Stimulated activated effector memory CD8-positive, alpha-beta T cell treated with anti-CD3 and anti-CD28 coated beads, Interleukin-12 subunit alpha, Interleukin-12 subunit beta, amount 100 ng/mL, for 72 hours (primary cell): ENCODE measurements at regions not wholly inside any gene's neighbourhood (a gene's known extent, or its start where the extent isn't known, plus 50 kb on each side); places are given as distances from the start of the nearest gene placed in this dataset.
"Not testable (repeated sequence)": the region's sequence is repeated elsewhere in the genome, so short reads cannot be mapped to it uniquely, and the experiment has no call there.

Experiments used
- ATAC-seq: fragments of 150-1000 bp; cut with Tn5 transposase; 2 replicates; pipeline ENCODE4 v1.10.0; 2021
- DNase-seq, 2 donors: peaks; one replicate each; pipeline ENCODE4 v3.0.0; 2021 to 2022; ENCODE audit warnings: low spot score in 2 of 2
- H3K27ac Mint-ChIP-seq: one replicate; pipeline ENCODE4 v1.8.0; 2022; ENCODE audit warnings: mild to moderate bottlenecking, mixed read lengths
- H3K36me3 Mint-ChIP-seq: one replicate; pipeline ENCODE4 v1.8.0; 2022; ENCODE audit warnings: mild to moderate bottlenecking, mixed read lengths
- H3K4me1 Mint-ChIP-seq: one replicate; pipeline ENCODE4 v1.8.0; 2022; ENCODE audit warnings: mixed read lengths
- H3K4me3 Mint-ChIP-seq: one replicate; pipeline ENCODE4 v1.8.0; 2022; ENCODE audit warnings: mild to moderate bottlenecking, mixed read lengths
- H3K9me3 Mint-ChIP-seq: one replicate; pipeline ENCODE4 v1.8.0; 2022; ENCODE audit warnings: mixed read lengths

DNA sequence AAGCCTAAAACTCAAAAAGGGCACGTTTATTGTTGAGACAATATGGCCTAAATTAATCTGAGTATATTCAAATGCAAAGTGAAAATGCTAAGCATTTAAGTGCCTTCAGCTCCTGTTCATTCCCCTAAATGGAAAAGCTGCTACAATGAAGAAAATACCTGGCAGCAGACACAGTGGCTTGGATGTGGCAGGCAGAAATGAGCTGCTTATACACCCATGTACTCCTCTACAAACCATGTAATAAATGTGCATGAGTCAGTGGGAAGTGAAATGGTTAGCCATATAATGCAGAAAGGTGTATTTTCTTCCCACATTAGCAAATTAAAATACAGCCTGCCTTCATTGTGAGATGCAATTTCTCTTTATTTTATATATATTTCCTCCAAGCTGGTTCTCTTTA, 859.2 kb upstream of the SEMA6A start:
- ATAC-seq = no peak
- H3K36me3 Mint-ChIP-seq = no peaks in the 10 kb centered on the region

DNA sequence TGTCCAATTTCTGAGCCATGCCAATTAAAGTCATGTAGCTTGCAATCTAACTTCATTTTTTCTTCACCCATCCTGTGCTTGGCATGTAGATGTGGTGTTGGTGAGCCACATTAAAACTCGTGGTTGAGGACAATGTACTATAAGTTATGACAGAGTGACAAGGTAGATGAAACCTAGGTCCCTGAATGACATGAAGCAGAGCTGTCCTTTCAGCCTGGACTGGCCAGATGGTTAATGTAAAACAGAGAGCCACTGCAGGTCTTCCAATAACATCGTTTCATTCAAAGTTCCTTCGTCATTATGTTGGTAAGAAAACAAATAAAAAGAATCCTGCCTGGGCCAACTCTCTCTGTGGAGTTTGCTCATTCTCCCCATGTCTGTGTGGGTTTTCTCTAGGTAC, 856.5 kb upstream of the SEMA6A start:
- ATAC-seq (no peak), DNase-seq (no peak)
- no peak overlapping the region for H3K27ac Mint-ChIP-seq
- no peaks in the 10 kb centered on the region for H3K4me1 Mint-ChIP-seq
- H3K4me3 Mint-ChIP-seq = no peak overlapping the region
- no peaks in the 10 kb centered on the region for H3K36me3 Mint-ChIP-seq
- peaks cover 8% of the 10 kb centered on the region for H3K9me3 Mint-ChIP-seq

More for the DNA sequence above, 859.2 kb upstream of the SEMA6A start:
- H3K27ac Mint-ChIP-seq = no peak overlapping the region
- DNase-seq = no peak
- H3K4me1 Mint-ChIP-seq = no peaks in the 10 kb centered on the region
- peaks cover 8% of the 10 kb centered on the region for H3K9me3 Mint-ChIP-seq
- H3K4me3 Mint-ChIP-seq = no peak overlapping the region

DNA sequence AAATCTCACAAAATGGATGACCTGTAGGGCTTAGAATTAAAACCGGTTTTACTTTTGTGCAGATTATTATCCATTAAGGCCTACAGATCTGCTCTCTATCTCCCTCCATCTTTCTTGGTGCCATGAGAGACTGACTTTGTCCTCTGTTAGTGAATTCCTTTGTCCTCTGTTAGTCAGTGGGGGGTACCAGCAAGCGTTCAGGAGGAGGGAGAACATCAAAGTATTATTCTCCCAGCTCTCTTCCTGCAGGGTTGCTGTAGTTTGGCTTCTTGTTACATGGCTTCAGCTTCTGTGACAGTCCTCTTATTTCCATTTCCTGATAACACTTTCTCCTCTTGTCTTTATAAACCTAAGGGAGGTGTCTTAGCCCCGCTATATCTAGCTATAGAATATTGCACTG, 850.5 kb upstream of the SEMA6A start:
- no peaks in the 10 kb centered on the region for H3K36me3 Mint-ChIP-seq
- DNase-seq = no peak
- no peak for ATAC-seq
- no peak overlapping the region for H3K4me3 Mint-ChIP-seq
- H3K9me3 Mint-ChIP-seq = peaks cover 7% of the 10 kb centered on the region
- no peak overlapping the region for H3K27ac Mint-ChIP-seq
- no peaks in the 10 kb centered on the region for H3K4me1 Mint-ChIP-seq

DNA sequence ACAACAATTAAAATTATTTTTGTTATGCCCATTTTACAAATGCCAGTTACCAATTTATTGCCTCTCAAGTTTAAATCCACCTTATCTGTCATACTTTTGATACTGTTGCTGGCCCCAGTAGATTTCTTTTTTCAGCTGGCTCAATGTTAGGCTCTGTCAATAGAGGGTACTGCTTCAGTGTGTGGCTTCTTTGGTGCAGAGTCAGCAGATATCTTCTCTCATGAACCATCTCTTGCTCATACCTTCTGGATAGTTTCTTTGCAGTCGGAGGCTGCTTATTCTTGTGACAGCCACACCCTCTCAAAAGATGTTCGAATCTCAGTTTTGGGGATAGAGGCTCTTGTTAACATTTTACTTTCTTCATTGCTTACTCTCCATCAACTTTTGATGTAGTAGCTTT, 849.9 kb upstream of the SEMA6A start:
- ATAC-seq (no peak), DNase-seq (no peak)
- Mint-ChIP-seq H3K27ac (no peak overlapping the region), H3K4me3 (no peak overlapping the region), H3K9me3 (peaks cover 7% of the 10 kb centered on the region), H3K36me3 (no peaks in the 10 kb centered on the region), H3K4me1 (no peaks in the 10 kb centered on the region)

DNA sequence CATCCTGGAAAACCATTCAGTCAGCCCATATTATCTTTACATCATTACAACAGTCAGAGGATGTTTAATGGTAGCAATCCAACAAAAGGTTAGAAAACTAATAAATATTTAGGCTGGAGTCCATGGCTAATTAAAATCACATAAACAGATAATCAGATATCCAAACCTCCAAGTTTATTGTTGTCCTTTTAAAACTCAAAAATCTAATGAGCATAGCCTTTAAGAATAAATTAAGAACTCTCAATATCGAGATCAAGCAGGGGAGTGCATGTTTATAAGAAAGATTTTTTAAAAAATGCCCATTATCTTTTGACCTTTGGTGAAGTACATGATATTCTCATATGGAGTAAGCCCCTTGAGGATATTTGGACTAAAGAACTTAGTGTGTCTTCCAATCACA, 842.9 kb upstream of the SEMA6A start:
- no peak overlapping the region for H3K4me3 Mint-ChIP-seq
- no peak overlapping the region for H3K27ac Mint-ChIP-seq
- no peak for ATAC-seq
- H3K9me3 Mint-ChIP-seq = peaks cover 15% of the 10 kb centered on the region
- no peak for DNase-seq
- no peaks in the 10 kb centered on the region for H3K36me3 Mint-ChIP-seq
- H3K4me1 Mint-ChIP-seq = no peaks in the 10 kb centered on the region

DNA sequence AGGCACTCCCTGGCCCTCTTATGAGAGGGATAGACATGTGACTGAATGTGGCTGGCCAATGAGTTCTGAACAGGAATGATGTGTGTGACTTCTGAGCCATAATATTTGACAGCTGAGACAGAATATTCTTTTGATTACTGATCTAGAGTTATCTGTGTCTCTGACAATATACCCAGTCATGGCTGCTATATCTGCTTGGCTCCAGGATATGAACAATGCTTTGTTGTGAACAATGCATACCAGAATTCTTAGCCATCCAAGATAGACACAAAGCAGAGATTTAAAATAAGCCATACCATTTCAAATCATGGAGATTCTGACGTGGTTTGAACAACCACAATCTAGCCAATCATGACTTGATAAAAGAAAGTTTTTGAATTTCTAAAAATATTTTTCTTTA, 840.3 kb upstream of the SEMA6A start:
- DNase-seq (no peak), ATAC-seq (no peak)
- peaks cover 9% of the 10 kb centered on the region for H3K9me3 Mint-ChIP-seq
- no peaks in the 10 kb centered on the region for H3K4me1 Mint-ChIP-seq
- no peak overlapping the region for H3K27ac Mint-ChIP-seq
- no peak overlapping the region for H3K4me3 Mint-ChIP-seq
- H3K36me3 Mint-ChIP-seq = no peaks in the 10 kb centered on the region

DNA sequence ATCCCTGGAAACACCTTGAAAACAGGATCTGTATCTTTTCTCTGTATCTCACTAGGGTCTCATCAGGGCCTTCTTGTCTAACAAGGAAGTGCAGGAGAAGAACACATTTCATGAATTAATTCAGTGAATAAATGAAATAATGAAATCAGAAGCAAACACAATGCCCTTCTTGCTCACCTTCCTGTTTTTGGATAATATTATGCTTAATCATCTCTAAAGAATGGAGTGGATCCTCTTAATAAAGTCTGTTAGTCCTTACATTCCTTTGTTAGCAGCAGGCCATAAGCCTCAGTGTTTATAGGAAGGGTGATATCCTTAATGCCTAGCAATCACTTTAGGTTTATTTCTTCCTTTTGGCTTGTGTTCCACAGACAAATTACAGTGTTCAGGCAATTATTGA, 837.1 kb upstream of the SEMA6A start:
- Mint-ChIP-seq H3K4me1 (no peaks in the 10 kb centered on the region), H3K4me3 (no peak overlapping the region), H3K27ac (no peak overlapping the region), H3K9me3 (peaks cover 10% of the 10 kb centered on the region), H3K36me3 (no peaks in the 10 kb centered on the region)
- ATAC-seq (no peak), DNase-seq (no peak)

DNA sequence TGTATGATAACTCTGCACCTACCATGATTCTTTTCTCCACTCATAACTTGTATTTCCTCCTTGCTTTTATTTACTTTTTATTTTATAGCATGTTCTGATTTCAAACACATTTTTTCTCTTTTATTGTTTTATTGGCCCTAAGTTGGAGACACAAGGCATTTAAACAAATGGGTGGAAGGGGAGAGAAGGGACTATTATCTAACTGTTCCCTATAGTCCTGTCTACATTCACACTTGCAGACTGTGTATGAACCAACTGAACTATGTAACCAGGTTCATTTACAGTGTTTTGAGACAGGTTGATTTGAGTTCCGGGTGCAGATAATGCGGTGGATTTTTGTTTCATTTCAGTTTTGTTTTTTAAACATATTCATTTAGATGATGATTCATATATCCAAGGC, 830.6 kb upstream of the SEMA6A start:
- Mint-ChIP-seq H3K36me3 (no peaks in the 10 kb centered on the region), H3K4me1 (no peaks in the 10 kb centered on the region), H3K9me3 (peaks cover 8% of the 10 kb centered on the region), H3K27ac (no peak overlapping the region), H3K4me3 (no peak overlapping the region)
- ATAC-seq (no peak), DNase-seq (no peak)

DNA sequence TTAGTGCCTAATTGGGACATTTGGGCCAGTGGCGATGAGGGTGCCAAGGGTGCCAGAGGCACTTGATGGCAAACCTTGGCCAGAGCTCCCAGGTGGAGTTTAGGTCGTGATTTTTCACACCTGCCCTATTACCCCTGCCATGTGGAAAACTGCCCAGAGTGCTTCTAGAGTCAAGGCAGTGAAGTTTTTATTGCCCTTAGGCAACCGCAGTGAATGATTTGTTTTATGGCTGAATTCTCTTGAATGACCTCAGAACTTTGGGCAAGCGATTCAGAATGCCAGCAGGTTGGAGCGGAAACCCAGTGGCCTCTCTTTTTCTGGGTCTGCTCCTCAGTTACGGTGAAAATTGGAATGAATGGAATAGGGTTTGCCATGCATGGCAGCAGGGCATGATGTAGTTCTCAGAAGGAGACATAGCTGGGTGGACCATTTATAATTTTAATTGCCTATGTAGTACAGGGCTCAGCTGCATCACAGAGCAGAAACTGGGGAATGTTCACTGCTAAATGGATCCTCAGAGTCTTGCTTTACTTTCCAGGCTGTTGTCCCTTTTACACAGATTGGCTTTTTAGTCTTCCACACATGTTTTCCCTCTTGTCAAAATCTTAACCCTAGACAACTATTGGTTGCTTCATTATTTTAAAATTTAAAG, 820.0 kb upstream of the SEMA6A start:
- ATAC-seq = no peak
- Mint-ChIP-seq H3K27ac (no peak overlapping the region), H3K4me3 (no peak overlapping the region), H3K36me3 (no peaks in the 10 kb centered on the region), H3K4me1 (no peaks in the 10 kb centered on the region), H3K9me3 (peaks cover 8% of the 10 kb centered on the region)
- DNase-seq = no peak

DNA sequence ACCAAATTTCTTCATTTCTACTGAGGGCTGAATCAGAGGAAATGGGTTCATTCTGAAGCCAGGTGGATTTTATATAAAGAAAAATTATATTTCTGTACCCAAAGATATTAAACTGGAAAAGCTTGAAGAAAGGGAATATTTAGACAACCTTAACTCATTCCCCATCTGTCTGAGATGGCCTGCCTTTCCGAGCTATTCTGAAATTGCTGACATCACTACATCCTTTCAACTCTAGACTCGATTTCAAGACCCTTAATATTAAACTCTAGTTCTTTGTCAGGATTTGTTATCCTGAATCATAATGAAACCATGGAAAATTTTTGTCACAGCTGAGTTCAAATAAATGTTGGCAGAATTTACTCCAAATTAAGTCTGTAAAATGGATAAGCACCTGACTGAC, 818.5 kb upstream of the SEMA6A start:
- H3K27ac Mint-ChIP-seq = no peak overlapping the region
- no peak overlapping the region for H3K4me3 Mint-ChIP-seq
- no peaks in the 10 kb centered on the region for H3K36me3 Mint-ChIP-seq
- no peak for DNase-seq
- no peaks in the 10 kb centered on the region for H3K4me1 Mint-ChIP-seq
- no peak for ATAC-seq
- H3K9me3 Mint-ChIP-seq = peaks cover 4% of the 10 kb centered on the region

DNA sequence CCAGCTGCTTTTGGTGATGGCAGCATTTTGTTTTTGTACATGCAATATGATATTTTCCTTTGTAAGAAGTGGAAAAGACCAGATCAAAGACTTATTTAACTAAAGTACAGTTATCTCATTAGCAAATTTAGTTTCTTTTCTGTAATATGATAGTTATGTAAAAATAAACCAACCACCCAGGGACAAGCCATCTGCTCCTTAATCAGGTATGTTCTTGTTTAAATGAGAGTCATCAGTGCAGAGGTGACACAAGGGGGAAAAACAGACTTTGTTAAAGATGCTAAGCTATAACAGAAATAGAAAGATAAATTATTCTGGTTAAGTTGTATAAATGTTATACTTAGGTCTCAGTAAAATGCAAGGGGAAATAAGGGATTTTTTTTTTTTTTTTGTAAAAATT, 805.7 kb upstream of the SEMA6A start:
- H3K4me1 Mint-ChIP-seq = no peaks in the 10 kb centered on the region
- ATAC-seq (no peak), DNase-seq (no peak)
- H3K9me3 Mint-ChIP-seq = peaks cover 9% of the 10 kb centered on the region
- H3K27ac Mint-ChIP-seq = no peak overlapping the region
- no peak overlapping the region for H3K4me3 Mint-ChIP-seq
- no peaks in the 10 kb centered on the region for H3K36me3 Mint-ChIP-seq

DNA sequence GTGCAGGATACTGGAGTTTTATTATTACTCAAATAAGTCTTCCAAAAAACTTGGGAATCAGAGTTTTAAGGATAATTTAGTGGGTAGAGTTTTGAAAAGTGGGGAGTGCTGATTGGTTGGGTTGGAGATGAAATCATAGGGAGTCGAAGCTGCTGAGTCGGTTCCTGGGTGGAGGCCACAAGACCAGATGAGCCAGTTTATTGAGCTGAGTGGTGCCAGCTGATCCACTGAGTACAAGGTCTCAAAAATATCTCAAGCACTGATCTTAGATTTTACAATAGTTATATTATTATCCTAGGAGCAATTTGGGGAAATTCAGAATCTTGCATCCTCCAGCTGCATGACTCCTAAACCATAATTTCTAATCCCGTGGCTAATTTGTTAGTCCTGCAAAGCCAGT, 804.9 kb upstream of the SEMA6A start:
- peaks cover 8% of the 10 kb centered on the region for H3K9me3 Mint-ChIP-seq
- no peak overlapping the region for H3K4me3 Mint-ChIP-seq
- ATAC-seq = no peak
- DNase-seq = no peak
- no peaks in the 10 kb centered on the region for H3K4me1 Mint-ChIP-seq
- H3K27ac Mint-ChIP-seq = no peak overlapping the region
- H3K36me3 Mint-ChIP-seq = no peaks in the 10 kb centered on the region

DNA sequence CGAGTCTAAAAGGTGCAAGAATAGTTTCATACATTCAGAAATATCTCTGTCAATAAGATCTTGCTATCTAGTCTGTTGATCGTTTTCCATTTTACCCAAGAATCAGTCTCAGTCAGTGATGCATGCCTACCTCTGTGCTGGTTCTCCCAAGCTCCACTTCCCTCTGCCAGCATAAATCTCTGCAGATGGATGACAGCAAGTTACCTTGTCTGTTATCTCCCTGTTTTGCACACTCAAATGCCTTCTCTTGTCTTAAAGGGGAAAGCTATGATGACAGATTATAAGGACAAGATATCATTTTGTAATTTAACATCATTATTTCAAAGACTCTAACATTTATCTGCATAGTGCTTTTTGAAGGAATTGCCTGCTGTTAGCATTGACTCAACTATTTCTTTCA, 802.1 kb upstream of the SEMA6A start:
- DNase-seq (no peak), ATAC-seq (no peak)
- H3K4me1 Mint-ChIP-seq = no peaks in the 10 kb centered on the region
- no peak overlapping the region for H3K4me3 Mint-ChIP-seq
- no peak overlapping the region for H3K27ac Mint-ChIP-seq
- no peaks in the 10 kb centered on the region for H3K36me3 Mint-ChIP-seq
- peaks cover 8% of the 10 kb centered on the region for H3K9me3 Mint-ChIP-seq

DNA sequence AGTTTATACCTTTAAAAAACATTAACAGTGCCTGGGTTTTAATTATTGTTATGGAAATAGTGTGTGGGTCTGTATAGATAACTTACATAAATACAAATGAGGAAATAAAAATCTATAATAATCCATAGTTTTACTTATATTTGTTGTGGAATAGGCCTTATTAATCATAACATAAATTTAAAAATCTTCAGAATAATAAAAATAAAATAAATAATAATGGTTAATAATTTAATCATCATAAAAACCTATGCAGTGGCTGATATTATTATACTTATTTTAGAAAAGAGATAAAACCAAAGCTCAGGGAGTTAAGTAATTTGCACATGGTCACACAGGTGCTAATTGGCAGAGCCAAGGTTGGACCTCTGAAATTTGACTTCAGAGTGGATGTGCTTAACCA, 785.3 kb upstream of the SEMA6A start:
- Mint-ChIP-seq H3K4me1 (no peaks in the 10 kb centered on the region), H3K9me3 (peaks cover 5% of the 10 kb centered on the region), H3K36me3 (no peaks in the 10 kb centered on the region), H3K4me3 (no peak overlapping the region), H3K27ac (no peak overlapping the region)
- no peak for ATAC-seq
- DNase-seq = no peak

DNA sequence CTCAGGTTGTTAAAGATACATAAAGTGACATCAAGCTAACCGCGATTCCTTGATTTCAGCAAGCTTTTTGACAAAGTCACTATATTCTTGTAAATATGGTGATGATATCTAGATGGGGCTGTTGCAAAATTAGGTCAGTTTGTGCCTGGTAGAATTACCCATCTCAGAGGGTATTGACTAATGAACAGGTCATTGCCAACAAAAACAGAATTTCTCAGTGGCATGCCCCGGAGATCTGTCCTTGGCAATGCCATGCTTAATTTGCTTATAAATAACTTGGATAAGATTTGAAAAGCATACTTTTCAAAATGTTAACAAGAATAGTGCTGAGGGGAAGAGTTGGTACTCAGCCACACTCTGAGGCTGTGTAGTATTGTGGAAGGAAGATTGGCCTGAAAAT, 783.3 kb upstream of the SEMA6A start:
- no peak overlapping the region for H3K27ac Mint-ChIP-seq
- peaks cover 5% of the 10 kb centered on the region for H3K9me3 Mint-ChIP-seq
- ATAC-seq (no peak), DNase-seq (no peak)
- H3K4me1 Mint-ChIP-seq = no peaks in the 10 kb centered on the region
- no peak overlapping the region for H3K4me3 Mint-ChIP-seq
- no peaks in the 10 kb centered on the region for H3K36me3 Mint-ChIP-seq

DNA sequence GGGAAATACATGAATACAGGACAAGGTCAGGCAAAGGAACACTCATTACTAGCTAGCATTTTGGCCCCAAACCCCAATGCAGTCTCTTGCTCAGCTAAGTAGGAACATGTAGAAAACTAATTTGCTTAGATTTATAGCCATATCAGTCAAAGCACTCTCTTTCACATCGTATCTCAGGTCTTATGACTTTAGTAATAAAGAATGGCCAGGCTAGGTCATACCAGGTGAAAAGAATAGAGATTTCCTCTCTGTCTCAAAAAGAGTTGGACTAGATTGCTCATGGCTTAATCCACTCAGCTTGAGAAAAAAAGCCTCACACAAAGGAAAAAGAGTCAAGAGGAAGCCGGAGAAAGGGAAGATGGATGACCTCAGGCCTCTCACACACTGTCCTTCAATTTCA, 772.7 kb upstream of the SEMA6A start:
- DNase-seq (no peak), ATAC-seq (no peak)
- Mint-ChIP-seq H3K9me3 (peaks cover 13% of the 10 kb centered on the region), H3K4me1 (no peaks in the 10 kb centered on the region), H3K36me3 (no peaks in the 10 kb centered on the region), H3K27ac (no peak overlapping the region), H3K4me3 (no peak overlapping the region)

DNA sequence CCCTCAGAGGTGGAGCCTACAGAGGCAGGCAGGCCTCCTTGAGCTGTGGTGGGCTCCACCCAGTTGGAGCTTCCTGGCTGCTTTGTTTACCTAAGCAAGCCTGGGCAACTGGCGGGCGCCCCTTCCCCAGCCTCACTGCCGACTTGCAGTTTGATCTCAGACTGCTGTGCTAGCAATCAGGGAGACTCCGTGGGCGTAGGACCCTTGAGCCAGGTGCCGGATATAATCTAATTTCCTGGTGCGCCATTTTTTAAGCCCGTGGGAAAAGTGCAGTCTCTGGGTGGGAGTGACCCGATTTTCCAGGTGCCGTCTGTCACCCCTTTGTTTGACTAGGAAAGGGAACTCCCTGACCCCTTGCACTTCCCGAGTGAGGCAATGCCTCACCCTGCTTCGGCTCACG, 769.1 kb upstream of the SEMA6A start:
- not testable (repeated sequence) for H3K4me3 Mint-ChIP-seq, H3K27ac Mint-ChIP-seq, H3K9me3 Mint-ChIP-seq

More for the DNA sequence above, 769.1 kb upstream of the SEMA6A start:
- ATAC-seq, H3K36me3 Mint-ChIP-seq, DNase-seq, H3K4me1 Mint-ChIP-seq: not testable (repeated sequence)
